ENCODE measurements at regions not wholly inside any gene's neighbourhood (a gene's known extent, or its start where the extent isn't known, plus 50 kb on each side); places are given as distances from the start of the nearest gene placed in this dataset.

DNA sequence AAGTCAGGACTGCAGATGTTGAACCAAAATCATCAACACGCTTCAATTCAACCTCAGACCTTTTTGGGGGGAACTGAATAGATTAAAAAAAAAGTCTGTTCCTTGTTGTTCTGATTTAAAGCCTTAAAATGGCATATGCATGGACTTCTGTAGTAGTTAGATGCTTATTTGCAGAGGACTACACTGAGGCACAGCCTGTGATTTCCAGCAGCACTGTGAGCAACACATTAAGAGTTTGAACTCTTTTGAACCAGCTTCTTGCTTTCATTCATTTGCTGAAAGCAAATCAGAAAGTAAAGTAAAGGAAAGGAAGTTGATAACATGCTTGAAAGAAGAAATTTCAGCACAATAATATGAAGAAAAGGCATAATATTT lies 60.7 kb upstream of the DMAC1 start:
- H3K79me2 ChIP-seq (ENCODE audit: control insufficient read depth, insufficient read depth, low read length): no peaks in the 10 kb centered on the region
- FAIRE-seq: no peak
- no peaks in the 10 kb centered on the region for H4K20me1 ChIP-seq (replicated peaks; ENCODE audit: control insufficient read depth, extremely low read depth, insufficient read depth, low read length)
- no peaks in the 10 kb centered on the region for H3K36me3 ChIP-seq (ENCODE audit: control insufficient read depth in 2 of 2, extremely low read depth in 1 of 2, insufficient read depth in 2 of 2, low read length in 2 of 2)
- H2AFZ ChIP-seq (ENCODE audit: low read depth, low read length): no peak overlapping the region
- ChIA-PET CTCF (interaction anchor here (0.9 kb wide), 1 partner anchor 15 kb away, joined by 3 read pairs; no protein-coding TSS in a partner anchor), POLR2A (no interaction called here)
- no TSS peak for BruUV-seq (replicated peaks)
- no peaks in the 10 kb centered on the region for H3K27me3 ChIP-seq (ENCODE audit: control insufficient read depth in 2 of 2, insufficient read depth in 2 of 2, low read length in 2 of 2)
- no peaks in the 10 kb centered on the region for H3K4me1 ChIP-seq (ENCODE audit: control insufficient read depth, extremely low read depth, insufficient read depth, low read length)
- intact Hi-C loops (cut with micrococcal nuclease) (no loop called here), dilution Hi-C loops (cut with MboI; ENCODE audit: extremely low pct_ligation_motif_present, low sequenced_read_pairs) (no loop called here)
- H3K9ac ChIP-seq (replicated peaks; ENCODE audit: extremely low read depth, insufficient read depth, low read length): no peak overlapping the region
- TF ChIP-seq POLR2A (IDR thresholded peaks at IDR 0.05; ENCODE audit: low read depth, low read length) (no peak), EZH2 (IDR thresholded peaks at IDR 0.05; ENCODE audit: borderline replicate concordance, low read depth, low read length, severe bottlenecking) (no peak), POLR2AphosphoS5 (IDR thresholded peaks at IDR 0.05; ENCODE audit: insufficient read depth, low read depth, low read length) (no peak), GATA2 (IDR thresholded peaks at IDR 0.05; ENCODE audit: insufficient read depth, insufficient read length, low read depth, low read length) (no peak), JUN (IDR thresholded peaks at IDR 0.05; ENCODE audit: borderline replicate concordance, insufficient read depth, insufficient read length, low read depth) (no peak), MYC (IDR thresholded peaks at IDR 0.05; ENCODE audit: low read depth, low read length) (no peak), FOS (IDR thresholded peaks at IDR 0.05; ENCODE audit: borderline replicate concordance, insufficient read depth, low read length) (no peak)
- TF ChIP-seq, protein P1, sequence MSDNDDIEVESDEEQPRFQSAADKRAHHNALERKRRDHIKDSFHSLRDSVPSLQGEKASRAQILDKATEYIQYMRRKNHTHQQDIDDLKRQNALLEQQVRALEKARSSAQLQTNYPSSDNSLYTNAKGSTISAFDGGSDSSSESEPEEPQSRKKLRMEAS (IDR thresholded peaks at IDR 0.05; ENCODE audit: insufficient read depth, insufficient read length): no peak
- TF ChIP-seq, protein P2, sequence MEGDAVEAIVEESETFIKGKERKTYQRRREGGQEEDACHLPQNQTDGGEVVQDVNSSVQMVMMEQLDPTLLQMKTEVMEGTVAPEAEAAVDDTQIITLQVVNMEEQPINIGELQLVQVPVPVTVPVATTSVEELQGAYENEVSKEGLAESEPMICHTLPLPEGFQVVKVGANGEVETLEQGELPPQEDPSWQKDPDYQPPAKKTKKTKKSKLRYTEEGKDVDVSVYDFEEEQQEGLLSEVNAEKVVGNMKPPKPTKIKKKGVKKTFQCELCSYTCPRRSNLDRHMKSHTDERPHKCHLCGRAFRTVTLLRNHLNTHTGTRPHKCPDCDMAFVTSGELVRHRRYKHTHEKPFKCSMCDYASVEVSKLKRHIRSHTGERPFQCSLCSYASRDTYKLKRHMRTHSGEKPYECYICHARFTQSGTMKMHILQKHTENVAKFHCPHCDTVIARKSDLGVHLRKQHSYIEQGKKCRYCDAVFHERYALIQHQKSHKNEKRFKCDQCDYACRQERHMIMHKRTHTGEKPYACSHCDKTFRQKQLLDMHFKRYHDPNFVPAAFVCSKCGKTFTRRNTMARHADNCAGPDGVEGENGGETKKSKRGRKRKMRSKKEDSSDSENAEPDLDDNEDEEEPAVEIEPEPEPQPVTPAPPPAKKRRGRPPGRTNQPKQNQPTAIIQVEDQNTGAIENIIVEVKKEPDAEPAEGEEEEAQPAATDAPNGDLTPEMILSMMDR (IDR thresholded peaks at IDR 0.05; ENCODE audit: extremely low read depth in 1 of 2, insufficient read depth in 1 of 2, low read depth in 1 of 2, low read length in 2 of 2): no peak
- DNase-seq (ENCODE audit: low read depth, low spot score): no peak
- H3K4me3 ChIP-seq (replicated peaks in 1 of 3; ENCODE audit: insufficient read depth in 1 of 3, low read depth in 1 of 3, low read length in 3 of 3): no peak overlapping the region
- no peak overlapping the region for H3K4me2 ChIP-seq (ENCODE audit: insufficient read depth, low read length)
- no peaks in the 10 kb centered on the region for H3K9me3 ChIP-seq (replicated peaks; ENCODE audit: control insufficient read depth, insufficient read depth, low read length)
- no peak overlapping the region for H3K27ac ChIP-seq (ENCODE audit: insufficient read depth, low read depth, low read length)
- no peaks in the 10 kb centered on the region for H3K9me1 ChIP-seq (replicated peaks; ENCODE audit: control insufficient read depth, extremely low read depth, insufficient read depth, low read length)

Data from endothelial cell of umbilical vein (primary cell).